ENCODE measurements at regions not wholly inside any gene's neighbourhood (a gene's known extent, or its start where the extent isn't known, plus 50 kb on each side); places are given as distances from the start of the nearest gene placed in this dataset.

DNA sequence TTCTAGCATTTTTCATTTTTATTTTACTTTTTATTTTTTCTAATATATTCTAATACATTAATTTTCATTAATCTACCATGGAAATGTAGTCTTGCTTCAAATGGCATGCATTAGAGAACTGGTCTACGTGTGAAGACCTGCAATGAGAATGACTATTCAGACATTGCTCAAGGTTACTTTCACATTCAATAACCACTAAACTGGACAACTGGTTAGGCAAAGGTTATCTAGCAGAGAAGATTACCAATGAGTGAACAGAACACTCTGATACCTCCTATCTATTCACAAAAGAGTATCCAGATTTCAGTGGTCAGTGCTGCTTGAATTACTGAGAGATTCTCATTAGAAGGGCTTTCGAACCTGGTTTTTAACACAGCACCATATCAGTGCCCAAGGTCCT, 58.9 kb upstream of the ARHGAP24 start:
- Histone ChIP-seq H3K27me3 (ENCODE audit: control insufficient read depth, insufficient read depth, low read length) (no peaks in the 10 kb centered on the region), H3K9me3 (ENCODE audit: control insufficient read depth in 2 of 2, low read length in 2 of 2) (no peaks in the 10 kb centered on the region), H3K27ac (ENCODE audit: insufficient read depth, low read length, poor library complexity, severe bottlenecking) (no peak overlapping the region), H3K4me1 (ENCODE audit: control insufficient read depth, insufficient read depth, low read length, poor library complexity, severe bottlenecking) (no peaks in the 10 kb centered on the region), H3K4me3 (ENCODE audit: low read depth, low read length) (no peak overlapping the region), H3K36me3 (ENCODE audit: control insufficient read depth, insufficient read depth, low read length) (no peaks in the 10 kb centered on the region)
- DNase-seq, result no peak
- Mint-ChIP-seq H3K4me1 (no peaks in the 10 kb centered on the region), H3K27me3 (no peaks in the 10 kb centered on the region), H3K36me3 (no peaks in the 10 kb centered on the region), H3K4me3 (no peak overlapping the region), H3K27ac (no peak overlapping the region), H3K9me3 (peaks cover 0 to 10% (median 2%) of the 10 kb centered on the region in 7 donors)
- ATAC-seq (ENCODE audit: low read depth in 2 of 2), result no peak

- DNase-seq (no peak), ATAC-seq (ENCODE audit: low read depth in 2 of 2) (no peak)
- no peaks in the 10 kb centered on the region for H3K27me3 Mint-ChIP-seq
- no peaks in the 10 kb centered on the region for H3K4me1 ChIP-seq (ENCODE audit: control insufficient read depth, insufficient read depth, low read length, poor library complexity, severe bottlenecking)
- H3K9me3 ChIP-seq (ENCODE audit: control insufficient read depth in 2 of 2, low read length in 2 of 2), result no peaks in the 10 kb centered on the region
- no peak overlapping the region for H3K4me3 ChIP-seq (ENCODE audit: low read depth, low read length)
- H3K27ac ChIP-seq (ENCODE audit: insufficient read depth, low read length, poor library complexity, severe bottlenecking), result no peak overlapping the region
- H3K9me3 Mint-ChIP-seq, result peaks cover 1 to 10% (median 2%) of the 10 kb centered on the region in 7 donors
- no peaks in the 10 kb centered on the region for H3K36me3 ChIP-seq (ENCODE audit: control insufficient read depth, insufficient read depth, low read length)
- H3K4me1 Mint-ChIP-seq, result no peaks in the 10 kb centered on the region
- no peak overlapping the region for H3K27ac Mint-ChIP-seq
- H3K4me3 Mint-ChIP-seq, result no peak overlapping the region
- no peaks in the 10 kb centered on the region for H3K36me3 Mint-ChIP-seq
- H3K27me3 ChIP-seq (ENCODE audit: control insufficient read depth, insufficient read depth, low read length), result no peaks in the 10 kb centered on the region
These were observed 55.8 kb upstream of the ARHGAP24 start for GRCh38 chr4:85419103-85419502.

DNA sequence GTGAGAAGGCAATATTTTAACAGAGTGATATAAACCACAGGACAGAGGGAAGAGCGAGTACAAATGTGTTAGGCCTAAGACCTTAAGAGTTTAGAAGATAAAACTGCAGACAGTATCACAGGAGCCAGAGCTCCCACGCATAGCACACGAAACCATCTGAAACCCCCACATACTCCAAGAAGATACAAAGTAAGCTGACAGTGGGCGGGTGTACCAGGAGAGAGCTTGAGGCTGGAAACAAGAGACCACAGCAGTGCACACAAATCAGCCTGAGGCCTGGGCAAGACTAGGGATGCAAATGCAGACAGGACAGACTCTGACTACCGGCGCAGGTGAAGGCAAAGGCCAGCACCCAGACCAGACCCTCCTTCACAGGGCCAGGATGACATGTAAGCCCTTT, 54.1 kb upstream of the ARHGAP24 start:
- no peak overlapping the region for H3K4me3 Mint-ChIP-seq
- no peaks in the 10 kb centered on the region for H3K27me3 Mint-ChIP-seq
- Histone ChIP-seq H3K4me3 (ENCODE audit: low read depth, low read length) (no peak overlapping the region), H3K9me3 (ENCODE audit: control insufficient read depth in 2 of 2, low read length in 2 of 2) (no peaks in the 10 kb centered on the region), H3K27ac (ENCODE audit: insufficient read depth, low read length, poor library complexity, severe bottlenecking) (no peak overlapping the region), H3K4me1 (ENCODE audit: control insufficient read depth, insufficient read depth, low read length, poor library complexity, severe bottlenecking) (no peaks in the 10 kb centered on the region), H3K27me3 (ENCODE audit: control insufficient read depth, insufficient read depth, low read length) (no peaks in the 10 kb centered on the region), H3K36me3 (ENCODE audit: control insufficient read depth, insufficient read depth, low read length) (no peaks in the 10 kb centered on the region)
- peaks cover 1 to 13% (median 2%) of the 10 kb centered on the region in 7 donors for H3K9me3 Mint-ChIP-seq
- DNase-seq, result no peak
- no peak for ATAC-seq (ENCODE audit: low read depth in 2 of 2)
- no peak overlapping the region for H3K27ac Mint-ChIP-seq
- H3K4me1 Mint-ChIP-seq, result no peaks in the 10 kb centered on the region
- H3K36me3 Mint-ChIP-seq, result no peaks in the 10 kb centered on the region

GRCh38 chr4:85423431-85423830, 51.5 kb upstream of the ARHGAP24 start:
- Histone ChIP-seq H3K9me3 (ENCODE audit: control insufficient read depth in 2 of 2, low read length in 2 of 2) (no peaks in the 10 kb centered on the region), H3K36me3 (ENCODE audit: control insufficient read depth, insufficient read depth, low read length) (no peaks in the 10 kb centered on the region), H3K4me1 (ENCODE audit: control insufficient read depth, insufficient read depth, low read length, poor library complexity, severe bottlenecking) (no peaks in the 10 kb centered on the region), H3K27ac (ENCODE audit: insufficient read depth, low read length, poor library complexity, severe bottlenecking) (no peak overlapping the region), H3K27me3 (ENCODE audit: control insufficient read depth, insufficient read depth, low read length) (no peaks in the 10 kb centered on the region), H3K4me3 (ENCODE audit: low read depth, low read length) (no peak overlapping the region)
- H3K27ac Mint-ChIP-seq, result no peak overlapping the region
- peaks cover 0 to 13% (median 4%) of the 10 kb centered on the region in 7 donors for H3K9me3 Mint-ChIP-seq
- ATAC-seq (ENCODE audit: low read depth in 2 of 2) (no peak), DNase-seq (no peak)
- no peak overlapping the region for H3K4me3 Mint-ChIP-seq
- no peaks in the 10 kb centered on the region for H3K27me3 Mint-ChIP-seq
- no peaks in the 10 kb centered on the region for H3K36me3 Mint-ChIP-seq
- H3K4me1 Mint-ChIP-seq, result no peaks in the 10 kb centered on the region

Data from CD4-positive, CD25-positive, alpha-beta regulatory T cell (primary cell).